ENCODE measurements at regions not wholly inside any gene's neighbourhood (a gene's known extent, or its start where the extent isn't known, plus 50 kb on each side); places are given as distances from the start of the nearest gene placed in this dataset.

DNA sequence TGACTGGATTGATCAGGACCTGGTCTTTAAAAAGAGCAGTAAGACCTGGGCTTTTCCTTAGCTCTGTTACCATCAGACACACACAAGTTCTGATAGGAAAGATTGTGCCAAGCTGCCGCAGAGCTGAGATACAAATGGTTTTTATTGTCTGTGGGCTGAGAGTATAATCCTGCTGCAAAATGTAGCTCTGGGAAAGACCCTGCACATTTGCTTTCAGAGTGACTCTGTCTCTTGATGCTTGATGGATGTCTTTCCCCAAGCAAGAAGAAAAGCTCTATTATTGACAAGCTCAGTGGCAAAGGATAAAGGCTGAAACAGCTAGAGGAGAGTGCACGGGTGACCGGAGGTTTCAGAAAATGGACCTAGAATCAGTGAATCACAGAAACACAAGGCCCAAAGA, 95.3 kb upstream of the PARD3B start:
- TF ChIP-seq, protein P1, sequence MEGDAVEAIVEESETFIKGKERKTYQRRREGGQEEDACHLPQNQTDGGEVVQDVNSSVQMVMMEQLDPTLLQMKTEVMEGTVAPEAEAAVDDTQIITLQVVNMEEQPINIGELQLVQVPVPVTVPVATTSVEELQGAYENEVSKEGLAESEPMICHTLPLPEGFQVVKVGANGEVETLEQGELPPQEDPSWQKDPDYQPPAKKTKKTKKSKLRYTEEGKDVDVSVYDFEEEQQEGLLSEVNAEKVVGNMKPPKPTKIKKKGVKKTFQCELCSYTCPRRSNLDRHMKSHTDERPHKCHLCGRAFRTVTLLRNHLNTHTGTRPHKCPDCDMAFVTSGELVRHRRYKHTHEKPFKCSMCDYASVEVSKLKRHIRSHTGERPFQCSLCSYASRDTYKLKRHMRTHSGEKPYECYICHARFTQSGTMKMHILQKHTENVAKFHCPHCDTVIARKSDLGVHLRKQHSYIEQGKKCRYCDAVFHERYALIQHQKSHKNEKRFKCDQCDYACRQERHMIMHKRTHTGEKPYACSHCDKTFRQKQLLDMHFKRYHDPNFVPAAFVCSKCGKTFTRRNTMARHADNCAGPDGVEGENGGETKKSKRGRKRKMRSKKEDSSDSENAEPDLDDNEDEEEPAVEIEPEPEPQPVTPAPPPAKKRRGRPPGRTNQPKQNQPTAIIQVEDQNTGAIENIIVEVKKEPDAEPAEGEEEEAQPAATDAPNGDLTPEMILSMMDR (conservative IDR thresholded peaks at IDR 0.05; ENCODE audit: low read length): no peak
- no peak for TF ChIP-seq EZH2phosphoT487 (IDR thresholded peaks at IDR 0.05; ENCODE audit: borderline replicate concordance)
